Esophagus squamous epithelium (tissue), 4 donors: ENCODE measurements at regions not wholly inside any gene's neighbourhood (a gene's known extent, or its start where the extent isn't known, plus 50 kb on each side); places are given as distances from the start of the nearest gene placed in this dataset.

Source experiments
- CTCF ChIP-seq, 6 experiments: fragments of 450-650 bp in 4 of 6; fragments of 200-600 bp in 2 of 6; sonication (generic) in 2 of 6; IDR thresholded peaks; one replicate each; pipeline ENCODE4 v1.5.1; 2016 to 2019; ENCODE audit warnings: antibody characterized with exemption in 6 of 6, mild to moderate bottlenecking in 4 of 6, moderate library complexity in 4 of 6
- POLR2A ChIP-seq, 4 donors: fragments of 450-650 bp; IDR thresholded peaks; one replicate each; pipeline ENCODE4 v1.6.1; 2017; ENCODE audit warnings: antibody characterized with exemption in 4 of 4, mild to moderate bottlenecking in 4 of 4, moderate library complexity in 3 of 4

- TF ChIP-seq CTCF (IDR thresholded peaks at IDR 0.05) = no peak
- TF ChIP-seq POLR2A (IDR thresholded peaks at IDR 0.05) = no peak
These were observed 952.6 kb upstream of the SOX9 start for GRCh38 chr17:71168053-71168741.
